ENCODE measurements at regions not wholly inside any gene's neighbourhood (a gene's known extent, or its start where the extent isn't known, plus 50 kb on each side); places are given as distances from the start of the nearest gene placed in this dataset.
"Not testable (repeated sequence)": the region's sequence is repeated elsewhere in the genome, so short reads cannot be mapped to it uniquely, and the experiment has no call there.

DNA sequence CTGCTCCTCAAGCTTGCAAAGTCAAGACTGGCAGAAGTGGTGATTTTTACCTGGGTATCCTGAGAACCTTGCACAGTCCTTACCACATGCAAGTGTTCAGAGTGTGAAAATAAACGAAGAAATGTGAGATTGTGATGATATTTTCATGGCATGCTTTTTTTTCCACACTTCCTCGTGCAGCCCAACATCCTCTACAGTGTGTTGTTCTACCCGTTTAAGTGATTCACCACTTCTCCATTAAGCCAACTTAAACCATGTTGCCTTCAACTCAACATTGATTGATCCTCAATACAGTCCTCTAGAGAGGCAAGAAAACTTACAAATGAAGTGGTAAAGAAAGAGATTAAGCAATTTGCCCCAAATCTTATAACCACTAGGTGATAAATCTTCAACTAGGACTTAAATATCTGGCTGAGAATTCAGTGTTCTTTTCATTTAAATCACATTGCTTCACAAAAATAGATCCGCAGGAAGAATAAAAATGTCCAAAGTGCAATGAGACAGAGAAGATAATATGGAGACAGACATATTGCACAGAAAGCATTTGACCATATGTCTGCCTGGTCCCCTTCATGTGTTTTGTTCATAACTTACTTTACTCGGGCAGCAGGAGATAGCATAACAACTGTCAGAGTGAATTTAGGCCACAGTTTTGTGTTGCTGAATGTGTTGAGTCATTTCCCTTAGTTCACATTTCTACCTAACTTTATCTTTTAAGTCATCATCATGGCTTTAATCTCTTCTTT is 75.8 kb upstream of the PARP8 start:
- not testable (repeated sequence) for DNase-seq

DNA sequence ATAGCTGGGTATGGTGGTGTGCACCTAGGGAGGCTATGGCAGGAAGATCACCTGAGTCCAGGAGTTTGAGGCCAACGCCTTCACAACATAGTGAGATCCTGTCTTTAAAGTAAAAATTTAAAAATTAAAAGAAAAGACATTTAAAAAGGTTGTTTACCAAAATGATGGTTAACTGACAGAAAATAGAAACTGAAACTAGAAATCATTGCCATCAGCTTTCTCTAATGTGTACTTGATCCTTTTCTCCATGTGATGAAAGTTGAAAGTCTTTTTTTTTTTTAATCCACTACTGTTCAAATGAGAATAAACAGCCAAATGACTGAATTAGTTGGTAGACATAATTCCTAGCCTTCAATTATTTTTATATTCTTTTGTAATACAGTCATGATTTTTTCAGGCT is 75.1 kb upstream of the PARP8 start:
- not testable (repeated sequence) for DNase-seq

DNA sequence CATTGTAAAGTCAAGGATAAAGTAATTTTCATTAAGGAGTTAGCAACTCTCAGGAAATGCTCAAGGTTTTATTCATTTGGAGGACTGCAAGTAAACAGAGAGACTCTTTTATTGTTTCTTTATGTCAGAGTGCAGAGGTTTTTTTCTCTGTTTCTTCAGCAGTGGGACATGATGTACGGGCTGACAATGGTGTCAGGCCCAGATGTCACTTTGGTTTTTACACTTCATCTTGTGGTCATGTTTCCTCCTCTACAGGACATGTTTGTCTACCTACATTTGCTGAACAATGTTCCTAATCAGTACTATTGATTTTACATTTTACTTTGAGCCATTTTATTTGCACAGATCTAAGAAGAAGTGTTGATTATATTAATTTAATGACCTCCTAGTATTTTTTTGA is 72.8 kb upstream of the PARP8 start:
- no peak for DNase-seq

DNA sequence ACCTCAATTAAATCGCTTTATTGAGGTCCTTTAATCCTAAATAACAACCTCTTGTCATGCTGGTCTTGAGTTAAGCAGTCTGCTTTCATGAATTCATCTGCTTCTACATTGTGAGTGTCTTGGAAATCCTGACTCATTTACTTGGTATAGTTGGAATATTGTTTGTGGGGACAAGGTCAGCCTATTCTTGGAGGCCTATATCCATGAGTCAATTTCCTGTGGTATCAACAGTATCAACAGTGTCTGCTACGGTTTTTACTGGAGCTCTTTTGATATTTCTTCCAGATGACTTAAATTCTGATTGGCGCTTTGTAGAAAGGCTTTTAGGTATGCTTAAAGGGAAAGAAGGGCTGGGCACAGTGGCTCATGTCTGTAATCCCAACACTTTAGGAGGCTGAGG is 71.2 kb upstream of the PARP8 start:
- DNase-seq: peak; percentile 63

DNA sequence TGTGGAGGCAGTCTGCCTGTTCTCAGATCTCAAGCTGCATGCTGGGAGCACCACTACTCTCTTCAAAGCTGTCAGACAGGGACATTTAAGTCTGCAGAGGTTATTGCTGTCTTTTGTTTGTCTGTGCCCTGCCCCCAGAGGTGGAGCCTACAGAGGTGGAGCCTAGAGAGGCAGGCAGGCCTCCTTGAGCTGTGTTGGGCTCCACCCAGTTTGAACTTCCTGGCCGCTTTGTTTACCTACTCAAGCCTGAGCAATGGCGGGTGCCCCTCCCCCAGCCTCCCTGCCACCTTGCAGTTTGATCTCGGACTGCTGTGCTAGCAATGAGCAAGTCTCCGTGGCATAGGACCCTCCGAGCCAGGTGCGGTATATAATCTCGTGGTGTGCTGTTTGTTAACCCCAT is 64.9 kb upstream of the PARP8 start:
- not testable (repeated sequence) for DNase-seq

DNA sequence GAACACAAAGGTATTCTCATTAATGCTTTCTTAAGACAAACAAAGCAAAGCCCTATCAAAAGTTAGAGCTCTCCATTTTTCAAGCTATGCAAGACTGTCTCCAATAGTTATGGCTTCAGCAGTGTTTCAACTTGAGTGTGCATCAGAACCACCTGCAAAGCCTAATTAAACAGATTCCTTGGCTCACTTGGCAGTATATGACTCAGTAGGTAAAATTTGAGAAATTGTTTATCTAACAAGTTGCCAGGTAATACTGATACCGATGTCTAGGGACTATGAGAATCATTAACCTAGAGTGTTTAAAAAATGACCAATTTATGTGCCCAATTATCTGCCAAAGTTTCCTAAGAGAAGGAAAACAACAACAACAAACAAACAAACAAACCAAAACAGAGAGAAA is 60.3 kb upstream of the PARP8 start:
- DNase-seq: peak; percentile 29

DNA sequence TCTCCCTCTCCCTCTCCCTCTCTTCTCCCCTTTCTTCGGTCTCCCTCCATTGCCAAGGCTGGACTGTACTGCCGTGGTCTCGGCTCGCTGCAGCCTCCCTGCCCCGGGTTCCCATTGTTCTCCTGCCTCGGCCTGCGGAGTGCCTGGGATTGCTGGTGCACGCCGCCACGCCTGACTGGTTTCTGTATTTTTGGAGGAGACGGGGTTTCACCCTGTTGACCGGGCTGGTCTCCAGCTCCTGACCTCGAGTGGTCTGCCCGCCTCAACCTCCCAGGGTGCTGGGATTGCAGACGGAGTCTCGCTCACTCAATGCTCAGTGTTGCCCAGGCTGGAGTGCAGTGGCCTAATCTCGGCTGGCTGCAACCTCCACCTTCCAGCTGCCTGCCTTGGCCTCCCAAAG is 59.0 kb upstream of the PARP8 start:
- DNase-seq: not testable (repeated sequence)

DNA sequence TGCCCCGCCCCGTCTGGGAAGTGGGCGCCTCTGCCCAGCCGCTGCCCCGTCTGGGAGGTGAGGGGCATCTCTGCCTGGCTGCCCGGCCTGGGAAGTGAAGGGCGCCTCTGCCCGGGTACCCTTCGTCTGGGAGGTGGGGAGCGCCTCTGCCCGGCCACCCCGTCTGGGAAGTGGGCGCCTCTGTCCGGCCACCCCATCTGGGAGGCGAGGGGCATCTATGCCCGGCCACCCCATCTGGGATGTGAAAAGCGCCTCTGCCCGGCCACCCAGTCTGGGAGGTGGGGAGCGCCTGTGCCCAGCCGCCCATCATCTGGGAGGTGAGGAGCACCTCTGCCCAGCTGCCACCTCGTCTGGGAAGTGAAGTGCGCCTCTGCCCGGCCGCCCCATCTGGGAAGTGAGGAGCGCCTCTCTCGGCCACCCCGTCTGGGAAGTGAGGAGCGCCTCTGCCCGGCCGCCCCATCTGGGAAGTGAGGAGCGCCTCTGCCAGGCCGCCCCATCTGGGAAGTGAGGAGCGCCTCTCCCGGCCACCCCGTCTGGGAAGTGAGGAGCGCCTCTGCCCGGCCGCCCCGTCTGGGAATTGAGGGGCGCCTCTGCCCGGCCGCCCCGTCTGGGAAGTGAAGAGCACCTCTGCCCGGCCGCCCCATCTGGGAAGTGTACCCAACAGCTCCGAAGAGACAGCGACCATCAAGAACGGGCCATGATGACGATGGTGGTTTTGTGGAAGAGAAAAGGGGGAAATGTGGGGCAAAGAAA is 58.3 kb upstream of the PARP8 start:
- not testable (repeated sequence) for DNase-seq

DNA sequence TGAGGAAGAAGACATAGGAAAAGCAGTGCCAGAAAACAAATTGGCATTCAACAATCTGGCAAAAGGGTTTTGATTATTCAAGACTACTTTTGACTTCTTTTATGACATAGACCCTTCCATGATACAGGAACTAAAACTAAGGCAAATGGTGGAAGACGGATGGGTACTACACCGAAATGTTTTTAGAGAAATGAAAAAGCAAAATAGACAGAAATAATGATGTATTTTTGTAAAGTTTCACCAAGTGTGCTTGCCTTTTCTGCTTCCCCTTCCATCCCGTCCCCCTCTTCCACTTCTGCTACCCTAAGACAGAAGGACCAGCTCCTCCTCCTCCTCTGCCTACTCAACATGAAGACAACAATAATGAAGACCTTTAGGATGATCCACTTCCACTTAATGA is 53.4 kb upstream of the PARP8 start:
- DNase-seq: not testable (repeated sequence)
